HK-2 (cell line): ENCODE measurements at regions not wholly inside any gene's neighbourhood (a gene's known extent, or its start where the extent isn't known, plus 50 kb on each side); places are given as distances from the start of the nearest gene placed in this dataset.

Experiments used
- DNase-seq: peaks from one replicate; pipeline ENCODE4 v3.0.0-alpha.2; 2018; ENCODE audit not compliant: unreplicated experiment

- DNase-seq = no peak
These were observed 126.8 kb downstream of the CDC42EP3 start for GRCh38 chr2:37544591-37545031.

- no peak for DNase-seq
These were observed 121.8 kb downstream of the CDC42EP3 start for GRCh38 chr2:37549598-37549997.

DNA sequence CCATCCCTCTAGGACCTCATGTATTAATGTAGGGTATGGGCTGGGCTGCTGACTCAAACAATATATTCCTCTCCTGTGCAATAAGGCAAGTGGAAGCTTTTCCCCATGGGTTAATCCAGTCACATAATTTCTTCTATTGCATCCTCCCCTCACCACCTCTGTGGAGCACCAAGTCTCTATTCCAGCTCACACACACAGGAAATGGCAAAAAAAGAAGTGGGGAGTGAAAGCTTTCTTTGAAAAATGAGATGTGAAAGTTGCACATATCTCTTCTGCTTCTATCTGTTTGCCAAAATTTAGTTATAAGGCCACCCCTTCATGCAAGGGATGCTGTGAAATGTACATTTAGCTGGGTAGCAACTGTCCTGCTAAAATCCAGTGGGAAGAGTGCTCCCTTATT, 121.3 kb downstream of the CDC42EP3 start:
- DNase-seq = no peak

DNA sequence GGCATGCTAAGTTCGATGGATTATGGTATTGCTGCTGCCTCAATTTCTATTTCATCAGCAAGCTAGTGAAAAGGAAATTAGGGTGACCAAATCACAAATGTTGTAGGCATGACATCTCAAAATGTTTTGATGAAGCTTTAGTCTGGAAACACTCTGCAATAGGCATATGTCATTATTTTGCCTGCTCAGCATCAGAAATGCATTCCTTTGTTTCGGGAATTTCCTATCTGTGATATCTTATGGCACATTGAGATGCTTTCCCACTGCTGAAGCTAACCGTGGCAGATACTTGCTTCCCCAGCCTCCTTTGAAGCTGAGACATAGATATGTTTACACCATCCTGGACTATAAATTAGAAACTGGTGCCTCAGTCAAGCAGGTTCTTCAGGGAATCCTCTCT, 119.7 kb downstream of the CDC42EP3 start:
- no peak for DNase-seq

DNA sequence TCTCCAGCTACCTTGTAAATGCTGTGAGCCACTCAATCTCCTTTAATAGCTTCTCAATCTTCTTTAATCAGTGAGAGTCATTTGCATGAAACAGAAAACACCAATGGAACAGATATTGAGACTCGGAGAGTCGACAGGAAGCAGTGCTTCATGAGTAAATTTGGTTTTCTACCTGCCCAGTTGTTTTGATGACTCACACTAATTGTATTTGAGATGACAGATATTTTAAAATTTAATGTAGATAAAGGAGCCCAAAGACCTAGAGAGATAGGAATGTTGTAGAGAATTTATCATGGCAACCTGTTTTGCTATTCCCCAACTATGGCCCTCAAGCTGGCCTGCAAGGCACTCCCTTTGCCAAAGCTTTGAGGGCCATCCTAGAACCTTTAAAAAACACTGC, 119.1 kb downstream of the CDC42EP3 start:
- DNase-seq = no peak

DNA sequence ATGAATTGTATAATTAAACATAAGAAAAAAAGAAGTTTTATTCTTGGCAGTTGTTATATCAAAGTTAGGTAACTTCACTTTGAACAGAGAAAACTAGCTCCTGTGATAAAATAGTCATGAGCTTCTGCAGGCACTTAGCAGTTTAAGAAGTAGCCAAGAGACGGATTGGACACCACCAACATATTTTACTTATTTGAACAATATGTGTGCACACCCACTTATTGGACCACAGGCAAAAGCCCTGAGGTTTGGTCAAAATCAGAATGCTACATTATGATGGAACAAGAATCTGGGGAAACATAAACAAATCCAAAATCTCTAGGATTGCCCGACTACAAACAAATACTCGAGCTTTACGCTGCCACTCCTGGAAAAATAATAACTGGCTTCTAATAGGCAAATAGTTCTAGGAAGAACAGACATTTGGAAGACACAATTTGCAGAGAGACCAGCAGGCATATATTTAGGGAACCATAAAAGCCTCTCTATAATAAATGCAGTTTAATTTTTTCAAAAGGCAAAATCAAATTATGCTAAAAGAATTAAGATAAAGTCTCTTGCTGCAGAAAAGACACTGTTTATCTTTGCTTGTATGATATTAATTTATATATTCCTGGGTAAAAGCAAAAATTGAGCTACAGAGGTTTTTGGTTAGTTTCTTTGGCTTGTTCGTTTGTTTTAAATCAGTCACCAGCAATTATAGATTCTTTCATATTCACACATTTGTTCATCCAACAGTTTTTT, 117.9 kb downstream of the CDC42EP3 start:
- no peak for DNase-seq

- no peak for DNase-seq
These were observed 117.3 kb downstream of the CDC42EP3 start for GRCh38 chr2:37554155-37554510.

DNA sequence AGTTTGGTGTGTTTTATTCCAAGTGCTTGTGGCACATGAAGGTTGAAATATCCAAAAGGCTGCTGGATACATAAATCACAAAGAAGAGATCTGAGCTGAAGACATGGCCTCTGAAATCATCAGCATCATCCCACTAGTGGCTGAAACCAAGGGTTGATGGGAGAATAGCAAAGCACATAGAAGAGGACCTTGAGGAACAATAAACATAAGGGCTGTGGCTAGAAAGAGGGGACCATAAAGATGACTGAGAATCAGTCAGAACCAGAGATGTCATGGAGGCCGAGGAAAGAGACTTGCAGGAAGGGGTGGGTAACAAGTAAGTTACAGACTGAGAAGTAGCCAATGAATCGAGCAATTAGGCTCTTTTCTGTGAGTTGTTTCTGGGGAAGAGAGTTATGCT, 116.8 kb downstream of the CDC42EP3 start:
- DNase-seq = no peak

- DNase-seq = no peak
These were observed 116.0 kb downstream of the CDC42EP3 start for GRCh38 chr2:37555457-37555856.

GRCh38 chr2:37556256-37556655, 115.2 kb downstream of the CDC42EP3 start:
- DNase-seq = no peak

GRCh38 chr2:37558623-37559022, 112.8 kb downstream of the CDC42EP3 start:
- DNase-seq = no peak

- no peak for DNase-seq
These were observed 111.1 kb downstream of the CDC42EP3 start for GRCh38 chr2:37560241-37560848.

DNA sequence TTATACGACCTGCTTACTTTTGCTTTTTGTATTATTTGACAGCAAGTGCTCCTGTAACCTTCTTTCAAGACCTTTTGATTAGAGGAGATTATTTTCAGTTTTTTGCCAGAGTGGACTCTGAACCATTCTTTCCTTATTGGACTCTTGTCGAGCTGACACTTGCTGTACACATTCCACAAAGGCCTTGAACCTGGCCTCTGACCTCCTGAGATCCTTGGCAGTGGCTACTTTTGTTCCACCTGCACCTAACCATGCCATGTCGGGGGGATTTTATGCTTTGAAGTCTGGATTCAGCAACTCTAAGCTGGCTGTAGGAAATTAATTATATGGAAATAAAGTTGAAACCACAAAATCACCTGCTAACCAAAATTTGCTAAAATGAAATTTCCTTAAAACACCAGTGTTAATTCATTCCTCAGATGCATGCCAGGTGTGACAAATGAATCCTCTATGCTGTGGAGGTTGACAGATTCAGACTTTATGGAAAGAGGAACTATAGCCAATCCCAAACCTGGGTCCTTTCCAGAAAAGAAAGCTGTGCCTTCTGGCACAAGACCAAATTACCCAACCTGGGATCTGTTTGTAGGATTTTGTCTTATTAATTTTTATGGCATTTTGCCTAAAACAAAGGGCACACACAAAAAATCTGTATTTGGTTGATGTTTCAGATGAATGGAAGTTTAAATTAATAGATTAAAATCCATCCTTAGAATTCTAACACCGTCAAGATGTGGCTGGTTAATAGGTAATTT, 110.4 kb downstream of the CDC42EP3 start:
- DNase-seq = no peak

GRCh38 chr2:37561615-37562569, 109.5 kb downstream of the CDC42EP3 start:
- peak; percentile 64 for DNase-seq

GRCh38 chr2:37563375-37564015, 107.9 kb downstream of the CDC42EP3 start:
- DNase-seq = no peak

DNA sequence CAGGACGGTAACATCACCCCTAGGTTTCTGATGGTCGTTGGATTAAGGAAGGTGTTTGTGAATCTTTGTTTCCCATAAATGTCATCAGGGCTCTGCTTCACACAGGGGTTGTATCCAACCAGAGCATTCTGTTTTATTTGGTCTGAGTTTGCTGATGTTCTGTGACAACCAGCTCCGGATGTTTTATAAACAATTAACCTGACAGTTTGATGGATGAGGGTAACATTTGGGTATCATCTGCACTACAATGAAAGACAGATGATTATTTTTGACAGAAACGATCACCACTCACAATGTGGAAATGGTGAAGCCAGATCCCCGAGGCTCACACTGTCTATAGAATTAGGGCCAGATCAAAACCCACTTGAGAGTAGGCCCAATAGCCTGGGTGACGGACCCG, 107.1 kb downstream of the CDC42EP3 start:
- no peak for DNase-seq

- DNase-seq = no peak
These were observed 104.9 kb downstream of the CDC42EP3 start for GRCh38 chr2:37566517-37566981.

- no peak for DNase-seq
These were observed 102.9 kb downstream of the CDC42EP3 start for GRCh38 chr2:37568565-37568964.

DNA sequence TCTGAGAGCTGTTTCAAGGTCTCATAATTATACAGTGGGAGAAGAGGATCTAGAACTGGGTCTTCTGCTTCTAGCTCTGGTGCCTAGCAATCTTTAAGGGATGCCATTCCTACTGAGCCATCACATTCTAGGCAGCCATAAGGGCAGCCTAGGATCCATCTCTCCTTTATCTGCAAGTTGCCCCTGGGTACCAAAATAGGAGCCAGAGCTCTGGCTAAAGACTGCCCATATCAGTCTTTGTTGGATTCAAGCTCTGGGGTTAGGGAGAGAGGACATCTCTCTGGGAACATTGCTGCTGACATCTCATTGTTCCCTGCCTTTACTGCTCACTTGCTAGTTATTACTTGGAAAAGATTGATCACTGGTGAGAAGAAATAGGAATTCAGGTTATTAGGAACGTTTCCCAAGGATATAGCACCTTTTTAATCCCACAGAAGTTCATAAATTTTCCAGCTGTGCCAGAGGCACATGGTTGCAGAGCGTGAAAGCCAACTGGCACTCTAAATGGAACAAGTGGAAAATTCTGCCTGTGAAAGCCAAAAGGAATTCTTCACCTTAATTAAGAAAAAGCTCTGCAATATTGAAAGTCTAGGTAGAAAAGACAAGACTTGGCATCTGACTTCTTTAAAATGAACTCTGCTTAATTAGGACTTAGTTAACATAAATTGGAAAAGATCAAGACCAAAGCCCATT, 102.2 kb downstream of the CDC42EP3 start:
- DNase-seq = no peak

- DNase-seq = no peak
These were observed 101.3 kb downstream of the CDC42EP3 start for GRCh38 chr2:37569986-37570679.
